ENCODE measurements at regions not wholly inside any gene's neighbourhood (a gene's known extent, or its start where the extent isn't known, plus 50 kb on each side); places are given as distances from the start of the nearest gene placed in this dataset.

GRCh38 chr11:98053851-98054250 lies 966.9 kb upstream of the CNTN5 start:
- H2AFZ ChIP-seq, result no peak overlapping the region

GRCh38 chr11:98056945-98057344 lies 963.8 kb upstream of the CNTN5 start:
- H3K27me3 ChIP-seq (ENCODE audit: insufficient read depth), result no peaks in the 10 kb centered on the region
- no peaks in the 10 kb centered on the region for H3K36me3 Mint-ChIP-seq (ENCODE audit: low read depth)
- H3K4me3 Mint-ChIP-seq, result no peak overlapping the region
- no peaks in the 10 kb centered on the region for H3K9me3 Mint-ChIP-seq
- no peaks in the 10 kb centered on the region for H3K27me3 Mint-ChIP-seq (ENCODE audit: insufficient read depth, low read depth, poor library complexity)
- H3K36me3 ChIP-seq (ENCODE audit: insufficient read depth), result no peaks in the 10 kb centered on the region
- H3K79me2 ChIP-seq (replicated peaks; ENCODE audit: insufficient read depth), result no peaks in the 10 kb centered on the region
- no peak overlapping the region for H3K4me2 ChIP-seq
- DNase-seq (ENCODE audit: low spot score) (no peak), ATAC-seq (no peak)
- H3K4me3 ChIP-seq, result no peak overlapping the region
- no peaks in the 10 kb centered on the region for H3F3A ChIP-seq (replicated peaks; ENCODE audit: low read depth)
- TF ChIP-seq, protein P1, sequence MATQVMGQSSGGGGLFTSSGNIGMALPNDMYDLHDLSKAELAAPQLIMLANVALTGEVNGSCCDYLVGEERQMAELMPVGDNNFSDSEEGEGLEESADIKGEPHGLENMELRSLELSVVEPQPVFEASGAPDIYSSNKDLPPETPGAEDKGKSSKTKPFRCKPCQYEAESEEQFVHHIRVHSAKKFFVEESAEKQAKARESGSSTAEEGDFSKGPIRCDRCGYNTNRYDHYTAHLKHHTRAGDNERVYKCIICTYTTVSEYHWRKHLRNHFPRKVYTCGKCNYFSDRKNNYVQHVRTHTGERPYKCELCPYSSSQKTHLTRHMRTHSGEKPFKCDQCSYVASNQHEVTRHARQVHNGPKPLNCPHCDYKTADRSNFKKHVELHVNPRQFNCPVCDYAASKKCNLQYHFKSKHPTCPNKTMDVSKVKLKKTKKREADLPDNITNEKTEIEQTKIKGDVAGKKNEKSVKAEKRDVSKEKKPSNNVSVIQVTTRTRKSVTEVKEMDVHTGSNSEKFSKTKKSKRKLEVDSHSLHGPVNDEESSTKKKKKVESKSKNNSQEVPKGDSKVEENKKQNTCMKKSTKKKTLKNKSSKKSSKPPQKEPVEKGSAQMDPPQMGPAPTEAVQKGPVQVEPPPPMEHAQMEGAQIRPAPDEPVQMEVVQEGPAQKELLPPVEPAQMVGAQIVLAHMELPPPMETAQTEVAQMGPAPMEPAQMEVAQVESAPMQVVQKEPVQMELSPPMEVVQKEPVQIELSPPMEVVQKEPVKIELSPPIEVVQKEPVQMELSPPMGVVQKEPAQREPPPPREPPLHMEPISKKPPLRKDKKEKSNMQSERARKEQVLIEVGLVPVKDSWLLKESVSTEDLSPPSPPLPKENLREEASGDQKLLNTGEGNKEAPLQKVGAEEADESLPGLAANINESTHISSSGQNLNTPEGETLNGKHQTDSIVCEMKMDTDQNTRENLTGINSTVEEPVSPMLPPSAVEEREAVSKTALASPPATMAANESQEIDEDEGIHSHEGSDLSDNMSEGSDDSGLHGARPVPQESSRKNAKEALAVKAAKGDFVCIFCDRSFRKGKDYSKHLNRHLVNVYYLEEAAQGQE (IDR thresholded peaks at IDR 0.05; ENCODE audit: unreplicated experiment), result no peak
- TF ChIP-seq POLR2AphosphoS5 (IDR thresholded peaks at IDR 0.05; ENCODE audit: low read depth) (no peak), EZH2 (IDR thresholded peaks at IDR 0.05; ENCODE audit: low read depth, unreplicated experiment) (no peak), NANOG (IDR thresholded peaks at IDR 0.05; ENCODE audit: borderline replicate concordance) (no peak), CREB1 (CRISPR knock-in tag; IDR thresholded peaks at IDR 0.05; ENCODE audit: low read depth) (no peak)
- H4K20me1 ChIP-seq (replicated peaks; ENCODE audit: insufficient read depth), result no peaks in the 10 kb centered on the region
- no peak overlapping the region for H2AFZ ChIP-seq
- no peaks in the 10 kb centered on the region for H3K4me1 ChIP-seq (ENCODE audit: insufficient read depth)
- no peak overlapping the region for H3K27ac ChIP-seq (ENCODE audit: low read depth)
- H3K27ac Mint-ChIP-seq, result no peak overlapping the region
- H3K4me1 Mint-ChIP-seq, result no peaks in the 10 kb centered on the region
- no peaks in the 10 kb centered on the region for H3K9me2 ChIP-seq (ENCODE audit: insufficient read depth)

More at GRCh38 chr11:98053851-98054250, 966.9 kb upstream of the CNTN5 start:
- no peaks in the 10 kb centered on the region for H3K9me2 ChIP-seq (ENCODE audit: insufficient read depth)
- H4K20me1 ChIP-seq (replicated peaks; ENCODE audit: insufficient read depth), result no peaks in the 10 kb centered on the region
- TF ChIP-seq CREB1 (CRISPR knock-in tag; IDR thresholded peaks at IDR 0.05; ENCODE audit: low read depth) (no peak), ETS1 (IDR thresholded peaks at IDR 0.05) (no peak), NANOG (IDR thresholded peaks at IDR 0.05; ENCODE audit: borderline replicate concordance) (no peak), JUNB (IDR thresholded peaks at IDR 0.05; ENCODE audit: unreplicated experiment) (no peak), STAT1 (IDR thresholded peaks at IDR 0.05; ENCODE audit: unreplicated experiment) (no peak), ZNF331 (CRISPR knock-in tag; IDR thresholded peaks at IDR 0.05; ENCODE audit: low read depth) (no peak)
- no peak overlapping the region for H3K27ac ChIP-seq (ENCODE audit: low read depth)
- H3K4me2 ChIP-seq, result no peak overlapping the region
- no peaks in the 10 kb centered on the region for H3K27me3 Mint-ChIP-seq (ENCODE audit: insufficient read depth, low read depth, poor library complexity)
- H3K36me3 Mint-ChIP-seq (ENCODE audit: low read depth), result no peaks in the 10 kb centered on the region
- H3K36me3 ChIP-seq (ENCODE audit: insufficient read depth), result no peaks in the 10 kb centered on the region
- no peak overlapping the region for H3K4me3 ChIP-seq
- no peaks in the 10 kb centered on the region for H3K9me3 Mint-ChIP-seq
- no peaks in the 10 kb centered on the region for H3K79me2 ChIP-seq (replicated peaks; ENCODE audit: insufficient read depth)
- no peaks in the 10 kb centered on the region for H3F3A ChIP-seq (replicated peaks; ENCODE audit: low read depth)
- no peaks in the 10 kb centered on the region for H3K27me3 ChIP-seq (ENCODE audit: insufficient read depth)
- no peaks in the 10 kb centered on the region for H3K4me1 ChIP-seq (ENCODE audit: insufficient read depth)
- H3K27ac Mint-ChIP-seq, result no peak overlapping the region
- no peaks in the 10 kb centered on the region for H3K4me1 Mint-ChIP-seq
- ATAC-seq (no peak), DNase-seq (ENCODE audit: low spot score) (no peak)
- H3K4me3 Mint-ChIP-seq, result no peak overlapping the region

Measured in GM23338 (cell line).